Endothelial cell of umbilical vein (primary cell): ENCODE measurements at regions not wholly inside any gene's neighbourhood (a gene's known extent, or its start where the extent isn't known, plus 50 kb on each side); places are given as distances from the start of the nearest gene placed in this dataset.

Experiments
- CTCF ChIP-seq, 2 donors: IDR thresholded peaks; 1 replicate in 1 of 2; 2 replicates in 1 of 2; pipeline ENCODE4 v1.5.1; 2011; ENCODE audit warnings: low read length in 2 of 2, mild to moderate bottlenecking in 2 of 2, moderate library complexity in 2 of 2, control low read depth in 1 of 2, inconsistent platforms in 1 of 2, low read depth in 1 of 2; ENCODE audit not compliant: insufficient read depth in 1 of 2; ENCODE audit errors: extremely low read depth in 1 of 2
- EZH2 ChIP-seq: IDR thresholded peaks from 2 replicates; pipeline ENCODE4 v1.6.1; 2012; ENCODE audit warnings: borderline replicate concordance, low read depth, mild to moderate bottlenecking, moderate library complexity, low read length, inconsistent platforms; ENCODE audit not compliant: severe bottlenecking
- FOS ChIP-seq: IDR thresholded peaks from 2 replicates; pipeline ENCODE4 v1.6.1; 2011; ENCODE audit warnings: mild to moderate bottlenecking, low read length, moderate library complexity, borderline replicate concordance; ENCODE audit not compliant: insufficient read depth
- MYC ChIP-seq: IDR thresholded peaks from one replicate; pipeline ENCODE4 v1.6.1; 2011; ENCODE audit warnings: mild to moderate bottlenecking, low read depth, low read length
- POLR2A ChIP-seq: IDR thresholded peaks from 2 replicates; pipeline ENCODE4 v1.6.1; 2012; ENCODE audit warnings: low read depth, mild to moderate bottlenecking, control low read depth, low read length

- no peak for TF ChIP-seq POLR2A
- no peak for TF ChIP-seq FOS
- TF ChIP-seq CTCF (IDR thresholded peaks at IDR 0.05; ENCODE audit: extremely low read depth in 1 of 2, insufficient read depth in 1 of 2, low read depth in 1 of 2, low read length in 2 of 2), result no peak
- TF ChIP-seq MYC, result no peak
- TF ChIP-seq EZH2, result no peak
Measured at GRCh38 chr5:135648116-135648515, 69.3 kb upstream of the CXCL14 start.
